ENCODE measurements at regions not wholly inside any gene's neighbourhood (a gene's known extent, or its start where the extent isn't known, plus 50 kb on each side); places are given as distances from the start of the nearest gene placed in this dataset.
"Not testable (repeated sequence)": the region's sequence is repeated elsewhere in the genome, so short reads cannot be mapped to it uniquely, and the experiment has no call there.

DNA sequence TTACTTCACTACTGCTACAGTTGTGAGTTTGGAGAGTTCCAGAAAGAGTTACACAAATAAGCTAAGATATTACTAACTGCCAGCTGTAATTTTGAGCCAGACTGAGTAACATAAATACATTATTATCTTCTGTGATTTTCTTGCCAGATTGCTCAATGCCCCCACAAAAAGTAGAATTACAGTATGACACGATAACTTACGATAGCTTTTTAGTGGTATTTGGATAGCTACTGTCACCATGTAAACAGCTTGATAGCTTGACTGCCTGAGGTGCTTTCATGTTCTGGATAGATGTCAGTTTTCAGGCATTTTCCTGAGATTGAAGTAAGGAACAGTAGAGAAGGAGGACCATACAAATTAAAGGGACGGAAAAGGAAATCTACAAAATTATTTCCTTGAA lies 533.3 kb downstream of the SOCS6 start:
- no peak for DNase-seq (ENCODE audit: low spot score)
- TF ChIP-seq, protein P1, sequence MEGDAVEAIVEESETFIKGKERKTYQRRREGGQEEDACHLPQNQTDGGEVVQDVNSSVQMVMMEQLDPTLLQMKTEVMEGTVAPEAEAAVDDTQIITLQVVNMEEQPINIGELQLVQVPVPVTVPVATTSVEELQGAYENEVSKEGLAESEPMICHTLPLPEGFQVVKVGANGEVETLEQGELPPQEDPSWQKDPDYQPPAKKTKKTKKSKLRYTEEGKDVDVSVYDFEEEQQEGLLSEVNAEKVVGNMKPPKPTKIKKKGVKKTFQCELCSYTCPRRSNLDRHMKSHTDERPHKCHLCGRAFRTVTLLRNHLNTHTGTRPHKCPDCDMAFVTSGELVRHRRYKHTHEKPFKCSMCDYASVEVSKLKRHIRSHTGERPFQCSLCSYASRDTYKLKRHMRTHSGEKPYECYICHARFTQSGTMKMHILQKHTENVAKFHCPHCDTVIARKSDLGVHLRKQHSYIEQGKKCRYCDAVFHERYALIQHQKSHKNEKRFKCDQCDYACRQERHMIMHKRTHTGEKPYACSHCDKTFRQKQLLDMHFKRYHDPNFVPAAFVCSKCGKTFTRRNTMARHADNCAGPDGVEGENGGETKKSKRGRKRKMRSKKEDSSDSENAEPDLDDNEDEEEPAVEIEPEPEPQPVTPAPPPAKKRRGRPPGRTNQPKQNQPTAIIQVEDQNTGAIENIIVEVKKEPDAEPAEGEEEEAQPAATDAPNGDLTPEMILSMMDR (IDR thresholded peaks at IDR 0.05; ENCODE audit: extremely low read depth, missing control alignments) = no peak

DNA sequence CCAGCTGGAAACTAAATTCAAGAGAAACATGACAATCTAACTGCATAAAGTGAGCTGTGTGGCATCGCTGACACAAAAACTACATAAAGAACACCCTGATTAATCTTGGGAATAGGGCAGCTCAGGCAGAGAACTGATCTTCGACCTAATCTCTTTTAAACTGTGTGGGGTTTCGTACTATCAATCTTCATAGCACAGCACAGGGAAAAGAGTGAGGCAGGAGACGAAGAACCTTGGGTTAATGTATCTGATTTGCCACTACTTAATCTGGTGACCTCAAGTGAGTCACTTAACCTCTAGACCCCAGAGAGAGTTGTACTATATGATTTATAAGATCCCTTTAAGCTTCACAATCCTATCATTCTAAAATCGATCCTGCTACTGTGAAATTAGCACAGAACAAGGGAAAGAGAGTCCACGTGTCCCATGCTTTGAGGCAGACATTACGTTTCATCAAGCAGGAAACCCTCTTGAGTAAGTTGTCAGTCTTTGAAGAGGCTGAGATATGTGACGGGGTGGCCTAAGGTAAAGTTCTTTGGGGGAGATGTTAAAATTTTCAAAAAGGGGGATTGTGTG lies 519.7 kb downstream of the SOCS6 start:
- TF ChIP-seq, protein P1 (IDR thresholded peaks at IDR 0.05; ENCODE audit: extremely low read depth, missing control alignments) = no peak
- no peak for DNase-seq (ENCODE audit: low spot score)

DNA sequence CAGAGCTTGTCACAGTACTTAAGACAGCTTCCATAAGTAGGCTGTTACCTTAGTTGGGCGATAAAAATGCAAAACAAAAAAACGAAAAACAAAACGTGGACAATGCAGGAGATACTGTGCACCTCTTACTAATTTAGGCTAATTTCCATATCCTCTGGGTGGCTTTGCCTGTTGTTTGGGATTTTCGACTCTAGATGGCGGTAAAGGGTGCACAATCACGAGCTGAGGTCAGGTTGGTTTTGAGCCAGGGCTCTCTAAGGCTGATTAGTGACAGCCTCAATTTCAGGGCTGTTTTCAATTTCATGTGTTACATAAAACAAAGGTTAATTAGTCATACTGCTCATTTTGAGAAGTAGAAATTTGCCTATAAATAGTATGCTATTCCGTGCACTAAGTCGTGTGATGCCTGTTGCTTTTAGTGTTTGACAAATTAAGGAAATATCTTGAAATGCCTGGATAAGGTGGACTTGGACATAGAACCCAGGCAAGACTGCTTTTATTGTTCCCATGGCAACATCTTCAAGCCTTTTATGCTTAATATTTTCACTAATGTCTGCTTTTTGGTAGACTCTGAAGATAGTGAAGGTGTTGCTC lies 493.1 kb downstream of the SOCS6 start:
- TF ChIP-seq, protein P1 (IDR thresholded peaks at IDR 0.05; ENCODE audit: extremely low read depth, missing control alignments) = peak; percentile 48
- DNase-seq (ENCODE audit: low spot score) = peak; percentile 41

DNA sequence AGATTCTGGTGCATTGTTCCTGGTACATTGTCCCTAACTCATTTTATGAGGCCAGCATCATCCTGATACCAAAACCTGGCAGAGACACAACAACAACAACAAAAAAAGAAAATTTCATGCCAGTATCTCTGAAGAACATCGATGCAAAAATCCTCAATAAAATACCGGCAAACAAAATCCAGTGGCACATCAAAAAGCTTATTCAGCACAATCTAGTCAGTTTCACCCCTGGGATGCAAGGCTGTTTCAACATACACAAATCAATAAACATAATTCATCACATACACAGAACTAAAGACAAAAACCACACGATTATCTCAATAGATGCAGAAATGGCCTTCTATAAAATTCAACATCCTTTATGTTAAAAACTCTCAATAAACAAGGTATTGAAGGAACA lies 477.4 kb downstream of the SOCS6 start:
- DNase-seq (ENCODE audit: low spot score) = not testable (repeated sequence)

DNA sequence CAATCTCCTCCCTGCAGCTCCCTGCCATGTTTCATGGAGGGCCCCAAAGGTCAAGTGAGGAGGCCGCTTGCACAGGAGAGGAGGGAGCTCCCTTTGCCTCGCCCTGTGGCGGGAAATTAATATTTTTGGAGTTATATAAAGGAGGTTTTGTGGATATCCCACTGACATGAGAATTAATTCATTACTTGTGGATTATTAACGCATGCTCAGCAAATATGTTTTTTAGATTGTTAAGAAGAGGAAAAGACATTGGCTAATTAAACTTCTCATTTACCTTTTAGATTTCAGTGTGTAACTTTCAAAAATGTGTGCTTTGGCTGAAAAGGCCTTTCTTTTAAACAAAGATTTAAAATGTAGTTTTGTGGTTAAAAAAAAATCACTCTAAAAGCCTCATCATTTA lies 474.0 kb downstream of the SOCS6 start:
- TF ChIP-seq, protein P1 (IDR thresholded peaks at IDR 0.05; ENCODE audit: extremely low read depth, missing control alignments) = no peak
- no peak for DNase-seq (ENCODE audit: low spot score)

DNA sequence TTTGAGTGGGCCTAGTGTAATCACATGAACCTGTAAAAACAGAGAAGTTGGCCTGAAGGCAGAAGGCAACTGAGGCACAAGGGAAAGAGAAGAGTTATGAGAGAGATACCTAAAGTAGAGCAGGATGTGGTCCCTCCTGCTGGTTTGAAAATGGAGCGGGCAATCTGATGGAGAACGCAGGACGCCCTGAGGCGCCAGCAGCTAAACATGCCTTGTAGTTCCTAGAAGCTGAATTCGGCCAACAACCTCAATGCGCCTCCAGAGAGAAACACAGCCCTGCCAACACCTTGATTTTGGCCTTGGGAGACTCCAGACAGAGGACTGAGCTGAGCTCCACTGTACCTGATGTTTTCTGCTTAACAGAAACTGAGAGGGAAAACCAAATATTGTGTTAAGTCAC lies 469.9 kb downstream of the SOCS6 start:
- TF ChIP-seq, protein P1 (IDR thresholded peaks at IDR 0.05; ENCODE audit: extremely low read depth, missing control alignments) = no peak
- DNase-seq (ENCODE audit: low spot score) = no peak

DNA sequence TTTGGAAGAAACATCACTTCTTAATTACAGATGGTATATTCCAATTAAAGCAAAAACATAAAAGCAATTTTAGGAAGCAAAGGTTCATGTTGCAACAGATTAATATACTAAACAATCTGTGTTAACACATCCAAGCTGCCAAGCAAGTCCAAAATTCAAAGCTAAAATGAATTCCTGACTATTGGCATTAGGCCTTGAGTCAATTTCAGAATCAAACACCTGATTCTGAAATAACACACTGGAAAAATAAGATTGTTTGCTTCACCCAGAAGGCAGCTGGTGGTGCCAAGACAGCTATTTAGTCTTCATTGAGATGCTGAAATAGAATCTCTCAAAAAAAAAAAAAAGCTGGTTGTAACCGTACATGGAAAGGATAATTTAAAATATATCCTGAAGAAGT lies 465.6 kb downstream of the SOCS6 start:
- TF ChIP-seq, protein P1 (IDR thresholded peaks at IDR 0.05; ENCODE audit: extremely low read depth, missing control alignments) = no peak

GRCh38 chr18:70732916-70733315 lies 444.1 kb downstream of the SOCS6 start:
- DNase-seq (ENCODE audit: low spot score) = no peak
- TF ChIP-seq, protein P1 (IDR thresholded peaks at IDR 0.05; ENCODE audit: extremely low read depth, missing control alignments) = no peak

More for the DNA sequence above, 465.6 kb downstream of the SOCS6 start:
- DNase-seq (ENCODE audit: low spot score) = no peak
